B cell (primary cell): ENCODE measurements at regions not wholly inside any gene's neighbourhood (a gene's known extent, or its start where the extent isn't known, plus 50 kb on each side); places are given as distances from the start of the nearest gene placed in this dataset.

ENCODE experiments used
- CTCF ChIP-seq: fragments of 200-600 bp; IDR thresholded peaks from one replicate; pipeline ENCODE4 v1.8.0; 2022; ENCODE audit warnings: antibody characterized with exemption, mild to moderate bottlenecking
- EZH2 ChIP-seq: IDR thresholded peaks from 2 replicates; pipeline ENCODE4 v1.6.1; 2012; ENCODE audit warnings: borderline replicate concordance, low read depth, mild to moderate bottlenecking, moderate library complexity, low read length; ENCODE audit not compliant: insufficient read depth, poor library complexity, severe bottlenecking

- TF ChIP-seq CTCF (no peak), EZH2 (no peak)
These were observed 99.5 kb upstream of the THRB start for GRCh38 chr3:24594161-24594560.
